Activated CD4-positive, alpha-beta T cell treated with anti-CD3 and anti-CD28 coated beads for 4 hours (primary cell): ENCODE measurements at regions not wholly inside any gene's neighbourhood (a gene's known extent, or its start where the extent isn't known, plus 50 kb on each side); places are given as distances from the start of the nearest gene placed in this dataset.

Experiments
- DNase-seq, 2 donors: peaks; one replicate each; pipeline ENCODE4 v3.0.0-alpha.2; 2020

DNA sequence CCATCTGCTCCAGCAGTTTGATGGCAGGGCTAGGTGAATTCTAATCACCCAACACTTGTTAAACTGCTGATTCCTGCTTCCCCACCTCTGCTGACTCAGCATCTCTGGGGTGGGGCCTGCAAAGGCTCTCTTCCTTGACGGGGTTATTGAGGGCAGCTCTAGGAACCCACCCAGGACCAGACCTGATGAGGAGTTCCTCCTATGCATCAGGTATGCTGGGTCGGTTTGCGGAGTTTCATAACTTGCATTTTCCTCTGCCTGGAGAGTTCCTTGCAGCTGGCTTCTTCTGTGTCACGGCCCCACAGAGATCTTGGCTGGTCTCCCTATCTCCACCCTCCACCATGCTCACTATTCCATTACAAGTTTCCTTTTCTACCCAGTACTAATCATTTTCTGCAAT, 93.4 kb upstream of the CCL2 start:
- no peak for DNase-seq

DNA sequence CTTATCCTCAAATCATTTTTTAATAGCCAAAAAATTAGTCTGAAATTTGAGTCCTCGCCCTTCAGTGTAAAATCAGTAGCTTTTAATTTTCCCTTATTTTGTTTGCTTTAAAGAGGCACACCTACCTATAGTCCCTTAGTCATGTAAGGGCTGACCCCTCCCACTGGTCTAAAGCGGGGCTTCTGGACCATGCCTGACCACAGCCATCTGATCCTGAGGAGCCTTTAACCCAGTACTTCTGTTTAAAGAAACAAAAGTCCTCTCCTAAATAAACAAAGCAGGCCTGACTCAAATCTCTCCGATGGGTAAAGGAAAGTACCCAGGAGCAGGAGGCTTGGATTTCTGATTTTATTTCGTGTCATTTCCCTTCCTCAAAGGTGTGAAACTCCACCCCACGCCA, 92.0 kb upstream of the CCL2 start:
- DNase-seq = no peak

DNA sequence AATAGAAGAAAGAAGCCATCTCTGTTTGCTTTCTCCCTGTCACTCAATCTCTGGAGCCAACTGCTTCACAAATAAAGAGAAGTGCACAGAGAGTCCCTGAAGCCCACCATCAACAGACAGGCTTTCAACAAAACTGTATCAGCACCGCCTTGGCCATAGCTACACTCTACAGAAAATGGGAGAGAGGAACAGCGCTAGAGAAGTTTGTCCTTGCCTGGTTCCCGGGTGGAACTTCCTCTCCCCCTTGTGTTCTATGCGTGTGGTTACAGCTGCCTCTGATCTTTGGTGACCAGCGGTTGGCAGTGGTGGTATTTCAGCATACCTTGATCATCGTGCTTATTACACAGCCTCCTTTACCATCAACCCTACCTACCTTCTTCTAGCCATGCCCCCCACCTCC, 91.4 kb upstream of the CCL2 start:
- DNase-seq = no peak

DNA sequence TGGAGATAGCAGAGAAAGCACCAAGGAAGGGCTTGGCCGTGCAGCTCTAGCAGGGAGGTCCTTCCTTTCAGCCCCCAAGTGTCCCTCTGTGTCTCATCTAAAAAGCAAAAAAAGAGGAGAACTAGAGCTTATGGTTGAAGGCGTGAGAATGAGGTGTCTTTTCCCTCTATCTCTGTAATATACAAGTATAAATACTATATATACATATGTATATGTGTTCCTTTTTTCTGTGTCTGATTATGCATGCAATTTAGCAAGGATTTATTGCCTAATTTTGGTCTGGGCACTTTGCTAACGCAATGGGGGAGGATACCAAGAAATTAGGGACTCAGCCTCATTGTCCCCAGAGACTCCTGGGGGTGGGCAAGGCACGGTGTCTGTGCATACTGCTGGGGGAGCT, 90.2 kb upstream of the CCL2 start:
- DNase-seq = no peak

DNA sequence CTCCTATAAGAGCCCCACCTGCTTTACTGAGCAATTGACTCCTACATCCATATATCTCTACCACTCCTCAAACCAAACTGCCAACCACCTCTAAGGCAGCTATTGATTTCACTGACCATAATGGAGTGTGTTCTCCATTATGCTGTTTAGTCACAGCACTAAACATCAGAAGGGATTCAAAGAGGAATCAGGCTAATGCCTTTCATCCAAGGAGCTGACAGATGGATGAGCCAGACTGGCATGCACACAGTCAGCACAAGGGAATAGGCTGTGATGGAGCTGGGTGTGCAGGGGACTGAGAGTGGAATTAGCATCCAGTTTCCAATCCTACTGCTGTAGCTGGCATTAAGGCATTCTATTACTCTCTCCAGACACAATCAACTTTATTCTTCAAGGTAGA, 88.7 kb upstream of the CCL2 start:
- no peak for DNase-seq

DNA sequence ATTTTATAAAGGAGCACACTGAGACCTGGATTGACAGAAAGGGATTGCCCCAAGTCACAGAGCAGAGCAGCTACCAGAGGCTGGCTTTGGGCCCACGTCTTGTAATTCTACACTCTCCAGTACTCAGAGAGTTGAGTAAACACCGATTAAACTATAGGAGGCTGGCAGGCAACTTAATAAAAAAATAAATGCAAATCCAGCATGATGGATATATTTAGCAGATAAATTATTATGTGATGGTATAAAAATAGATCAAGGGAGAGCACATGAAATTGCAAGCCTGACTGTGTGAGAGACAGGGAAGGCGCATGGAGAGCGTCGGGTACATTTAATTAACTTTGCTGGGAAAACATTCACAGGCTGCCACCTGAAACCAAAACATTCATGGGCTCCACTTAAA, 87.7 kb upstream of the CCL2 start:
- DNase-seq = no peak

DNA sequence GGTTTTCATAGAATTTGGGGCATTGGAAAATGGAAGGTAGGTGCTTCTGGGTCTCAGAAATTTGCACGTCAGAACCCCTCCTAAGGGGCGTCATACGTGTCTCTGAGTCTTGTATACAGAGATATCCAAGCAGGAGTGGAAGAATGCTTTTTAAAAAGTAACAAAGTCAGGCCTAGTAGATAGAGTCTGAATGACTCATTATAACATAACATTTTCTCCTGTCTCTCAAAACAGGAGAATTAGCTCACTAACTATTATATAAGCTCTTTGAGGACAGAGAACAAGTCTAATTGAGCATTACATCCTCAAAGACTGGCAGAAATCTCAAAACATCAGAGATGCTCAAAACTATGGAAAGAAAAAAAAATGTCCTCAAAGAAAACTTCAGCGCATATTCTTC, 86.1 kb upstream of the CCL2 start:
- DNase-seq = no peak

DNA sequence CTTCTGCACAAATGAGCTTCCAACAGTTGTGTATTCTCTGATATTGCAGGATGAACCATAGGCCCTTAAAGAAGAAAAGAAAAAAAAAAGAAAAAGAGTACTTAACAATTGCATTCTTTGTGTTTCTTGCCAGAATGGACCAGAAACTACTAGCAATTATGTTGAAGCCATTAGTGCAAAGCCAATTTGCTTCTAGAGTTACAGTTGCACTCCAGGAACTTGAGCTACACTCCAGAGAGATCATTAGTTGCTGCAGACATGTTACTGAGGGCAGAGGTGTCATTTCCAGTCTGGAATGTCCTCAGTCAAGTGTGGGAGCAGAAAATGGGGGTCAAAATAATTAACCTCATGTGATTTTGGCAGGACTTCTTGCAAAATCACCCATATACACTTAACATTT, 85.6 kb upstream of the CCL2 start:
- DNase-seq = no peak

DNA sequence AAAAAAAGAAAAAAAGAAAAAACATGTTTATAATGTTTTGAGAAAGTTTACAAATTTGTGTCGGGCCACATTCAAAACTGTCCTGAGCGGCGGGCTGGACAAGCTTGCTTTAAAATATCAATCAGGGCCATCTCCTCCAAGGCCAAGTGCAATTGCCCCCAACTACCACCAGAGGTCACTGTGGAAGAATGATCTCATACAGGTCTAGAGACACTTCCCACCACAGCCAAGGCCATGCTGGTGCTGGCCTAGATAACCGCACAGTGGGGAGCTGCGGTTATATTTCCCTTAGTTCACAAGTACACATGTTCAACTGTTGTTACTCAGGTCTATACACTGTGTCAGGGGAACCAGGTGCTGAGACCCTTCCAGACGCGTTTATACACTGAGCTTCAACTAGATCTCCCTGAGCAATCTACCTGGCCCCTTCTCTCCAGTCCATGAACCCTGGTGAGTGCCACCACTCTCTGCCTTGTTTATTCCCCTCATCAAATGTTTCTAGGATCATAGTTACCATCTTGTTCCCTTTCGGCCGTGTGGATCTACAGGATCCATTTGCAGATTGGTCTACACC, 83.8 kb upstream of the CCL2 start:
- peak; percentile 16 to 35 for DNase-seq

DNA sequence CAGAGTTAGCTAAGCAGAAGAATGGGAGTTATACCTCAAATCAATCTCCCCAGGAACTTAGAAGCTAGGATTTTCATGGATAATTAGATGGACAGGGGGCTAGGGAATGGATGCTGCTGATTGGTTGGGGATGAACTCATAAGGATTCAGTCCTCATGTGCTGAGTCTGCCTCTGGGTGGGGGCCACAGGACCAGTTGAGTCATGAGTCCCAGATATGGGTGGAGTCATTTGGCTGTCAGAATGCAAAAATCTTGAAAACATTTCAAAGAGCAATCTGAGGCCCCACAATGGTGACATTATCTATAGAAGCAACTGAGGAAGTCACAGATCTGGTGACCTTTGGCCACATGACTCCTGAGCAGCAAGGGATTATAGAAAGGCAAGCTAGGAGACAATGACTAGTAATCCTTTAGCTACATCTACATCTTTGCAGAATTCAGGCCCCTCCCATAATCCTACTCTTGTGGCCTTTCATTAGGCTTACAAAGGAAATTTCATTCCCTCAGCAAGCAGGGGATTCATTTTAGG, 82.6 kb upstream of the CCL2 start:
- no peak for DNase-seq

DNA sequence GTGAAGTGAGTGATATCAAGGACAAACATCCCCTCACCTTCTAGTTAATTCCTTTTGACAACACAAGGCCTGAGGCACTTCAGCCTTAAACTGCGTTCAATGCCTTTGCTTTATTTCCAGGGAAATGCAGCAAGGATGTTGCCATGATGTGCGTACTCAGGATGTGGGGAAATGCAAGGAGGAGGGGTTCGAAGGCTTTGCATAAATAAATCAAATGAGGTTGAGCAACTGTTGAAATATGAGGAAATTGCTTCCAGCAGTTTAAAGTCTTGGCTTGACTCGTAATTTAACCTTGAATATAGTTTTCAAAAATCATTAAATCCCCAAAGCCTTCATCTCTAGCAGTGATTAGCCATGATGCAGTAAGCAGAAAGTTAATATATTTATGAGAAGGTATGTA, 81.8 kb upstream of the CCL2 start:
- DNase-seq = no peak

DNA sequence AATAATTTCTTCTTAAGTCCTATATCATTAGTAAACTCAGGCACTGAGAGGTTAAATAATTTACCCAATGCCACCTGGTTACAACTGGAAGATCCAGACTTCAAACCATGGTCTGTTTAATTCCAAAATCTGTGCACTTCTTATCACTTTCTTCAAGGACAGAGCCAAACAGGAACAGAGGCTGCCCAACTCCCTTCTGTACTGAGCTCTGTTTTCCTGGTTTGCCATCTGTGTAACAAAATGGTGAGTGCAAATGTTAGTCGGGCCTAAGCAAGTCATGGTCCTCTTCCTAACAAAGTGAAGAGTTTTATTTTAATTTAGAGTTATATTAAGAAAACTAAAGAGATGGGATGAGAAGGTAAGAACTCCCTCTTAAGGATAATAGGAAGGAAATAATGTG, 80.6 kb upstream of the CCL2 start:
- no peak for DNase-seq

DNA sequence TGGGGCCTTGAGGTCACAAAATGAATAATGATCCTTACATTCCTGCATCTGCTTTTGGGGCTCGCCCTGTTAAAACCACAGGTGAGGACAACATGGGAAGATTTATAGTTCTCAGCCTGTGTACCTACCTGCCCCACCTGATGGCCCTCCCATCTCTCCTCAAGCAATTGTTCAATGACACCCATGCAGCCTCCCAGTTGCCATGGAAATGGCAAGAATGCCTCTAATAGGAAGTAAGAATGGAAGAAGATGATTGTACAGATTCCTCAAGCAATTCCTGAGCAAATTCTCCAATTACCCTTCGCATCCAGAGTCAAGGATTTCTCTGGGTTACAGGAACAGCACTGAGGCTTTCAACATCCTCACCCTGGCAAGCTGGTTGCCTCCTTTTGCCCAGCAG, 78.6 kb upstream of the CCL2 start:
- DNase-seq = no peak

DNA sequence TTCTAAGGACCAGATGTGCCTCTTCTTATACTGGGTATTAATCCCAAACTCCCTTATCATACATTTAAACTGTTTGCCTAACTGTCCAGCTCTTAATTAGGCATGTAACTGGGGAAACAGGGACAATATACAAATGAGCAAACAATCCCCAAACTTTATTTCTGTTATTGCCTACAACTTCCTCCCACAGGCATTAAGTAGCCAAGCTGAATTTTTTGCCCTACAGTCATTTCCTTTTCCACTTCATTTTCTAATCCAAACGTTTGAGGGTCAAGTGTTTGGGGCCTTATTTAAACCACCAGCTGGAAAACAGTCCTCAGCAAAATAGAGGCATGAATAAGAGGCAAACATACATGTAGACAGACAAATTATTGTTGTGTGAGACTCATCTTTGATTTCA, 77.4 kb upstream of the CCL2 start:
- no peak for DNase-seq

DNA sequence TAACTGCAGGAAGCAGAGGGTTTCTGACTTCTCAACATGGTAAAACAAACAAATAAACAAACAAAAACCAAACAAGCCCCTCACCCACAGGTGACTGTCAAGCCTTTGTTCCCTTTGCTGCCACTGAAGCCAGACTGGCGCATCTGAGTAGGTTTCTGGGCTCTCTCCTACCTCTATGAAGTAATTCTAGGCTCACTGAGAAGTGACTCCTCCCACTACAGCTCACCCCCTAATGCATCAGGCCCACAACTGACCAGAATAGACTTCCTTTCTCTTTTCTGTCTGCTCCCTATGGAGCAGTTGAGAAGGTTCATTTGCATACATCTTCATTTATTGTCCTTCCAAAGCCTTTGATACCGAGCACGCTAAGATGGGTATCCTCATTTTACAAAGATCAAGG, 77.0 kb upstream of the CCL2 start:
- no peak for DNase-seq

DNA sequence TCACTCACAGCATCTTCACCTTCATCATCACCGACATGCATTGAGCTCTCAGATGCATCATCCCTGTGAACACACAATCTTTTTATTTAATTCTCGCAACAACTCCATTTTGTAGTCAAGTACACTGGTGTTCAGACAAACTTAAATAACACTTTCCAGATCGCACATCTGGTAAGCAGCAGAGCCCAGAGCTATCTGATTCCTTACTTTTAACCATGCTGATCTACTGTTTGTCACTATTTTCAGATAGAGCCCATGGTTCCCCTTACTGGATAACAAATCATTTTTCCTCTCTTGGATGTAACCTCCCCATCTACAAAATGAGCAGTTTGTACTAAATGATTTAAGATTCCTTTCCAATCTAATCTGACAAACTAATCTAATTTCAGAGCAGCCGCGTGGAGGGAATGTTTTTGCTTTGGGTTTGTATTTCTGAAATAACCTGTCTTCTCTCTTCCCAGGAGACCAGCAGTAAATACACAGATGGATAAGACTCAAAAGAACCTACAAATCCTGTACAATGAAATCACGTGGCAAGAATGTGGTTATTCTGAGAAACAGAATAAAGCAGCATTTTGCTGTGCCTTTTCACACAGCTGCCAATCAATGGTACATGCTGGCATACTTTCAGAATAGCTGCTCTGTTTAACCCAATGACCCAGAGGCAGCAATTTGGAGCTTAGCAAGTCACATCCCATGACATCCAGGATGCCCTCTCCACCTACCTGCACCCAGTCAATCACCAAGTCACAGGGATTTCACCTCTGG, 72.9 kb upstream of the CCL2 start:
- no peak for DNase-seq

DNA sequence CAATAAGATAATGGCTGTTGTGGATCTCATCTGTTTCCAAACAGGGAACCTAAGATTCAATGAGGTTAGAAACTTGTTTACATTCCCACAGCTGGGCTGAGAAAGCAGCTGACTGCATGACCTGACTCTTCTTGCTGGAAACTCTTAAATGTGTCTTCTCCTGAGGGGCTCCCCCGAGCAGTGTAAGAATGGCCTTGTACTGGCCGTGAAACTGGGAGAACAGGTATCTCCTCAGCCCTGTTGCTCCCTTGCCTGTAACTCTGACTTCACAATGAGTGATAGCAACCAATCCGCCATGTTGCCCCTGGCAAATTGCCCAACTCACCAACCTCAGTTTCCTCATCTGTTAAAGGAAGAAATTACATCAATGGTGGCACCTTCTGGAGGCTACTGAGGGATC, 59.1 kb upstream of the CCL2 start:
- no peak for DNase-seq

DNA sequence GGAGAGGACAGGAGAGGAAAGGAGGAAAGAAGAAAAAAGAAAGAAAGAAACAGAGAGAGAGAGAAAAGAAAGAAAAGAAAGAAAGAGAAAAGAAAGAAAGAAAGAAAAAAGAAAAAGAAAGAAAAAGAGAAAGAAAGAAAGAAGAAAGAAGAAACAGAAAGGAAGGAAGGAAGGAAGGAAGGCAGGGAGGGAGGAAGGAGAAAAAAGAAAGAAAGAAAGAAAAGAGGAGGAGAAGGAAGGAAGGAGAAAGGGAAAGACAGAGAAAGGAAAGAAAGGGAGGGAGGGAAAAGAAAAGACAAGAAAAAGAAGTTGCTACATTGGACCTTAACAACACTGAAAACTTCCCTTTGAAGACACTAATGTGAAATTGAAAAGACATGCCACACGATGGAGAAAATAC, 56.6 kb upstream of the CCL2 start:
- DNase-seq = no peak

DNA sequence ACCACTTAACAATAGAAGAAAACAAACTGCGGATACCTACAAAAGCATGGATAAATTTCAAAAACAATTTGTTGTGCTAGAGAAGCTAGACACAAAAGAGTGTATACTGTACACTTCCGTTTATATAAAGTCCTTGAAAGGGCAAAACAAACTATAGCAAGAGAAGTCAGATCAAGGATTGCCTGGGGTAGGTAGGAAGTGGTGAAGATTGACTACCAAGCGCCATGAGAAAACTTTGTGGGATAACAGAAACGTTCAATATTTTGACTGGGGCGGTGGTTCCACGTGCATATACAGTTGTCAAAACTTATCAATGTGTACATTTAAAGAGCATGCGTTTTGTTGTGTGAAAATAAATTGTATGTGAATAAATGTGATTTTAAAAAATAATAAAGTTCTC, 55.6 kb upstream of the CCL2 start:
- DNase-seq = no peak

DNA sequence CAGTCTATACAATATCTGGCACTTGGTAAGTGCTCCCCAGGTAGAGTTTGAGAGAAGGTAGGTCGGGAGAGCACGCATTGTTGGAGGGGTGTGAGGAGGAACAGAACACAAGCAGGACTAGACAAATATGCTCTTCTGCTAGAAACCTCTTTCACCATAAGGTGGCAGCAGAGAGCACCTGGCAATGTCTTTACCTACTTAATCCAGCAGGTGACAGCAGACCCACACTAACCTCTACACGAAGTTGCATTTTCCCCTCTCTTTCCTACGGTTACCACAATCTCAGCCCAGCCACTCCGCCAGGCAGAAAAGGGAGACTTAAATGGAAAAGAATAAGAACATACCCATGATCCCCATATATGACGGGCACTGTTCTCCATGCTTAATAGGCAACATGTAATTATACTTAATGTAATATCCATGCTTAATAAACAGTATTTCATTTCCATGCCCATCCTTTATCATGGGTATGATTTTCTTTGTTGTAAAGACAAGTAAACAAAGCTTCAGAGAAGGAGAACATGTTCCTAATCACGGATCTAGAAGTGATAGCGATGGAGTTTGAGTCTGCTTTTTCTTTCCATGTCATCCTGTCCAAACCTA, 55.1 kb upstream of the CCL2 start:
- DNase-seq = peak; percentile 47 to 76

DNA sequence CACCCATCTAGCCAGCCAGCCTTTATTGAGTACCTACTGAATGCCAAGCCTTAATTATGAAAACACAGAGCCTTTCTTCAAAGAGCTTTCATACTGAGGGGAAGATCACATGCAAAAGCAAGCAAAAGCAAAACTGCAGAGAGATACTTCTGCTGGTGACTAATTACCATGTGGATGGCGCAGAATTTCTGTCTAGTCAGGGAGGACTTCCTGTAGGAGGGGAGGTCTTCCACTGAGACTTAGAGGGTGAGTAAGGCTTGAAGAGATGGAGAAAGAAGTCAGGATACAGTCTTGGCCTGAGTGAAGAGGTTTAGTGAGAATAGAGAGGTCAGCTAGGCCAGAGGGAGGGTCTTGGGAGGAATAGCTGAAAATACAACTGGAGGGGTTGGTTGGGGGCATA, 53.9 kb upstream of the CCL2 start:
- no peak for DNase-seq

DNA sequence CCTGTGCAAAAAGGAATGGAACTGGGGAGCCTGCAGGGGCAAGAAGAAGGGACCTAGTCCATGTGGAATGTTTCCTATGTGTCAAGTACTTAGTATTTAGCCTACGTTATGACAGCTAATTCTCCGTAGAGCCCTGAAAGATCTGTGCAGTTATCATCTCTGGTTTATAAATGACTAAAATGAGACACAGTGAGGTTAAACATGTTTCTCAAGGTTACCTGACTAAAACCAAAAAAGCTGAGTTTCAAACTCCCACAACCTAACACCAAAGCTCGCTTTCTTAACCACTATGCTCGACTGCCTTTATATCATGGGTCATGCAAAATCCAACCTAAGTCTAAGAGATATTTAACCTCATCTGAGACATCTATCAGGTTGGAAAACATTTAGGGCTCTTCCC, 53.3 kb upstream of the CCL2 start:
- DNase-seq = no peak

DNA sequence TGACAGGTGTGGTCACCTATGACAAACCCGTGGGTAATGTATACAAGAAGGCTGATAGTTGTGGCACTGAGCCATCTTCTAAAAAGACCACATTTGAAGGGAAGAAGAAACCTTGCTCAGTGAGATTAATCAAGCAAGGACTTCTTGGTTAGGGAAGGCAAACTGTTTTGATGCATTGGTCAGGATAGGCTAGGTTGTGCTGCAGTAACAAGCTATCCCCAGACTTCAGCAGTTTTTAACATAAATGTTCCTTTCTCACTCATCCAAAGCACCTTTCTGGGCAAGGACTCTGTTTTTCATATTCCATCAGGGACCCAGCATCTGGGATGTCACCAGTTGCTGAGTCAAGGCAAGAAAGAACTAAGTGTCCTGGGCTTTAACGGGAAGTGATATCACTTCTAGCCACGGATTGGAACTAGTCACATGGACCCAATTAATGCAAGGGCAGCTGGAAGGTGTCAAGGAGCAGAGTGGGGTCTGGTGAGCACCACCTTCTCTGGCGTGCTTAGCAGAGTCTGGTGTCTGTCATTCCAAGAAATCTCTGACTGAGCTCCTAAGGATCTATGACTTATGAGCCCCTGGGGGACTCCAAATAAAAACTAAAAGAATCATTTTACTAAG, 52.0 kb upstream of the CCL2 start:
- DNase-seq = no peak

DNA sequence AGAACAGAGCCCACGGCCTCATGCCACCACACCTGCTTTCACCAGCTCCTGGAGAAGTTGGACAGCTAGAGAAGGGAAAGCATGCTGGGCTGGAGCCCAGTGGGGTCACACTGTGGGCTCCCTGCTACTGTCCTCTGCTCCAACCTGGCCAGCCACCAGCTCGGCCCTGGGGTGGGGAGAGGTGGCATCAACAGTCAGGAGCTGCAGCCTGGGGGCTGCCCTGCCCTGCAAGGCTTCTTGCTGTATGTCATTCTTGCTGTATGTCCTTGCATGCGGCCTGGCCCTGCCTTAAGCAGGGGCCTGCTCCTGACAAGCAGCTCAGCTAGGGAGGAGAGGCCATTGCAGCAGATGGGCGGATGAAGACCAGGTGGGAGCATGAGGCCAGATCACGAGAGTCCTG, 50.7 kb upstream of the CCL2 start:
- no peak for DNase-seq
